Heart left ventricle (tissue), 13 donors: ENCODE measurements at regions not wholly inside any gene's neighbourhood (a gene's known extent, or its start where the extent isn't known, plus 50 kb on each side); places are given as distances from the start of the nearest gene placed in this dataset.

ENCODE experiments used
- CTCF ChIP-seq, 12 donors: fragments of 200-600 bp; sonication (generic) in 4 of 12; IDR thresholded peaks; one replicate each; pipeline versions ENCODE4 v1.5.0 to v1.8.0; 2018 to 2022; ENCODE audit warnings: antibody characterized with exemption in 12 of 12, mild to moderate bottlenecking in 5 of 12
- POLR2A ChIP-seq, 2 donors: fragments of 450-650 bp; IDR thresholded peaks; one replicate each; pipeline ENCODE4 v1.6.1; 2017; ENCODE audit warnings: antibody characterized with exemption in 2 of 2, mild to moderate bottlenecking in 2 of 2, moderate library complexity in 2 of 2
- donor health status: ischemic (EF 13 %, LVEDD 7.1; RV severe dilation, severe dysfunction).
- donor health status: DM: no; HTN: yes; CAD: no.
- donor health status: DM: no; HTN: no; CAD: no.
- donor health status: ischemic (EF 25% LVEDD 6.9; RV normal size, moderate dysfunction).
- donor health status: ischemic (EF 25% LVEDD 5.7; RV mildly dilated, moderate dysfunction).
- donor health status: ischemic (EF 35%, LVEDD 5.7; RV mildly dilated, moderate dysfunction).
- donor health status: nonischemic (EF 11% LVEDD 7.7; RV severe dilation, severe dysfunction).
- donor health status: DM: yes; HTN: yes; CAD: no.
- donor health status: PGD.
- donor health status: ischemic (EF 29% LVEDD 5.4; RV normal size, mild dysfunction).
- donor health status: nonischemic (EF 23%, LVEDD 6.1; RV moderate dilation, normal function).

- no peak for TF ChIP-seq POLR2A (IDR thresholded peaks at IDR 0.05)
- no peak for TF ChIP-seq CTCF (IDR thresholded peaks at IDR 0.05)
These were observed 63.8 kb upstream of the DOCK1 start for GRCh38 chr10:126841341-126841895.
